Myocyte (in vitro differentiated cells): ENCODE measurements at regions not wholly inside any gene's neighbourhood (a gene's known extent, or its start where the extent isn't known, plus 50 kb on each side); places are given as distances from the start of the nearest gene placed in this dataset.
"Not testable (repeated sequence)": the region's sequence is repeated elsewhere in the genome, so short reads cannot be mapped to it uniquely, and the experiment has no call there.

ENCODE experiments used
- DNase-seq: peaks from one replicate; pipeline ENCODE4 v3.0.0-alpha.2; 2012; ENCODE audit warnings: low read depth

- no peak for DNase-seq
These were observed 113.4 kb downstream of the LHX2 start for GRCh38 chr9:124124729-124125650.

GRCh38 chr9:124125651-124125977 lies 114.0 kb downstream of the LHX2 start:
- no peak for DNase-seq

- peak; percentile 73 for DNase-seq
These were observed 115.4 kb downstream of the LHX2 start for GRCh38 chr9:124126648-124127646.

- DNase-seq, result no peak
These were observed 117.1 kb downstream of the LHX2 start for GRCh38 chr9:124128568-124129166.

- no peak for DNase-seq
These were observed 118.9 kb downstream of the LHX2 start for GRCh38 chr9:124130277-124131075.

- DNase-seq, result not testable (repeated sequence)
These were observed 120.0 kb downstream of the LHX2 start for GRCh38 chr9:124131518-124131917.

- no peak for DNase-seq
These were observed 121.1 kb downstream of the LHX2 start for GRCh38 chr9:124132671-124133147.

GRCh38 chr9:124133727-124134126 lies 122.2 kb downstream of the LHX2 start:
- DNase-seq, result peak; percentile 35

GRCh38 chr9:124134526-124134925 lies 123.0 kb downstream of the LHX2 start:
- DNase-seq, result no peak

GRCh38 chr9:124135813-124136365 lies 121.9 kb upstream of the NEK6 start:
- no peak for DNase-seq

GRCh38 chr9:124137009-124137943 lies 120.5 kb upstream of the NEK6 start:
- no peak for DNase-seq

GRCh38 chr9:124137944-124138335 lies 119.8 kb upstream of the NEK6 start:
- peak; percentile 35 for DNase-seq

GRCh38 chr9:124139001-124139400 lies 118.7 kb upstream of the NEK6 start:
- DNase-seq, result peak; percentile 38

- no peak for DNase-seq
These were observed 116.7 kb upstream of the NEK6 start for GRCh38 chr9:124140941-124141568.

GRCh38 chr9:124144561-124145123 lies 113.1 kb upstream of the NEK6 start:
- not testable (repeated sequence) for DNase-seq

- no peak for DNase-seq
These were observed 111.7 kb upstream of the NEK6 start for GRCh38 chr9:124146031-124146561.

GRCh38 chr9:124149992-124150391 lies 107.8 kb upstream of the NEK6 start:
- peak; percentile 55 for DNase-seq

- DNase-seq, result no peak
These were observed 93.9 kb upstream of the NEK6 start for GRCh38 chr9:124163760-124164255.
